ENCODE measurements at regions not wholly inside any gene's neighbourhood (a gene's known extent, or its start where the extent isn't known, plus 50 kb on each side); places are given as distances from the start of the nearest gene placed in this dataset.

GRCh38 chr14:78090864-78091263 lies 79.3 kb upstream of the NRXN3 start:
- no peak for DNase-seq (ENCODE audit: low spot score)
- no peak for TF ChIP-seq CTCF (IDR thresholded peaks at IDR 0.05; ENCODE audit: extremely low read depth, missing control alignments)

DNA sequence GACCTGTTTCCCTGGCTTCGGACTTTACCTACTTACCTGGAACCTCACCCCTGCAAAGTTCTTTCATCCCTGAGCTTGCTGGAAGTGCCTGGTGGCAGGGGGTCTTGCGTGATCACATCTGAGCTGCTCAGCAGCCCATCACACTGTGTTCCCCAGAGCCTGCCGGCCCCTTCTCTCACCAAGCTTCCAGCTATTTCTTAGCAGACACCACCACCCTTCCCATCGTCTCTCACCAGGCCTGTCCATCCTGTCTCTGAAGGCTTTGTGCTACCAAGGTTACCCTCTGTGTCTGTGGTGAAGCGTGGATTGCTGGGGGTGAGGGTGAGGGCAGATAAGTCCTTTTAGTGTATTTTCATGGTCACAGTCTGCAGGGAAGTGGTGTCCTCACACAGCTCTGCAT lies 78.8 kb upstream of the NRXN3 start:
- no peak for TF ChIP-seq CTCF (IDR thresholded peaks at IDR 0.05; ENCODE audit: extremely low read depth, missing control alignments)
- no peak for DNase-seq (ENCODE audit: low spot score)

DNA sequence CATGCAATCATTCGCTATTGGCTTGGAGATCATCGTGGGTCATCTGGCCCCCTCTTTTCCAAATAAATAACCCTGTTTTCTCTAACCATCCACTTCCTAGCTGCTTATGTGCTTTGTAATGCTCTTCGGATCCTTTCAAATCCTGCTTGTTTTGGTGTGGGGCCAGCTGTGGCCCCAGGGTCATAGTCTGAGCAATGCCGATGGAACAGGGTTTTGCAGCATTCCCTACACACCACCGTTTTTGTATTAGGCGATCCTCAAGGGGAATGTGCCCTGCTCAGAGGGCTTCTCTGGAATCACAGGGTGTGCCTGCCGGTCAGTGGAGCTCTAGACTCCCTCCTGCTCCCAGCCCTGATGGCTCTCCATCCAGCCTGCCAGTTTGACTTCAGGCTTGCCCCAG lies 78.1 kb upstream of the NRXN3 start:
- no peak for TF ChIP-seq CTCF (IDR thresholded peaks at IDR 0.05; ENCODE audit: extremely low read depth, missing control alignments)
- DNase-seq (ENCODE audit: low spot score), result no peak

GRCh38 chr14:78103271-78103670 lies 66.9 kb upstream of the NRXN3 start:
- DNase-seq (ENCODE audit: low spot score), result no peak
- no peak for TF ChIP-seq CTCF (IDR thresholded peaks at IDR 0.05; ENCODE audit: extremely low read depth, missing control alignments)

DNA sequence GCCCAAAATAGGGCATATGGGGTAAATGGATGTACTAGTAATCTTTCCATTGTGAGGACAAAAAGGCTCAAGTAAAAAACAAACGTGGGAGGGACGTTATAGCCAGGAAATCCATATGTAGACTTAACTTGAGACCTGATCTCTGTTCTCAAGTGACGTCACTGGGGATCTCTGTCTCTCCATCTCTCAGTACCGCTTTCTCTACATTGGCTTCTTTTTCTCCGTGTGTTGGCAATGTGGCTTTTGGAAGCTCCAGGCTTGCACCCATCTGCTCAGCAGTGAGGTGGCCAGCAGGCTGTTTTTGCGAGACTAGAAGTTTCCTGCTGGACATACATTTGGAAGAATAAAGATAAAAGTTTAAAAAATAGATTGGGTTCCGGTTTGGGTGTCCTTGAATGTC lies 66.0 kb upstream of the NRXN3 start:
- no peak for DNase-seq (ENCODE audit: low spot score)
- no peak for TF ChIP-seq CTCF (IDR thresholded peaks at IDR 0.05; ENCODE audit: extremely low read depth, missing control alignments)

DNA sequence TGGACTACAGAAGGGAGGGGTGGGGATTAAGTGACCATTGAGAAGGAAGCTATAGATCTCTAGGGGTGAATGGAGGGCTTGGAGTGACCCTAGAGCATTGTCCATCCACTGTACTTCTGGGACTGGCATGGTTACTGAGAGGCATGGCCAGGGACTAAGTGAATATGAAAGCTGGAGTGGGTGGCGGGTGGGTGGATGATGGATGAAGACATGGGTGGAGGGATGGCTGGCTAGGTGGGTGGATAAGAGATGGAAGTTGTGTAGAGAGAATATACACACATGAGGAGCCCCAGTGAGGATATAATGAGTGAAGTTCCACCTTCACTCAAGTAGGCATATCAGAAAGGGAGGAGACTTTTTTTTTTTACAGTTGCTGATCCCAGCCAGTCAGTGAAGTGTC lies 65.5 kb upstream of the NRXN3 start:
- no peak for DNase-seq (ENCODE audit: low spot score)
- TF ChIP-seq CTCF (IDR thresholded peaks at IDR 0.05; ENCODE audit: extremely low read depth, missing control alignments), result no peak

GRCh38 chr14:78106381-78106780 lies 63.8 kb upstream of the NRXN3 start:
- no peak for TF ChIP-seq CTCF (IDR thresholded peaks at IDR 0.05; ENCODE audit: extremely low read depth, missing control alignments)
- DNase-seq (ENCODE audit: low spot score), result no peak
